Uterus (tissue), 3 donors: ENCODE measurements at regions not wholly inside any gene's neighbourhood (a gene's known extent, or its start where the extent isn't known, plus 50 kb on each side); places are given as distances from the start of the nearest gene placed in this dataset.

Experiments used
- DNase-seq, 2 donors: peaks; one replicate each; pipeline ENCODE4 v3.0.0-alpha.2; 2019 to 2020
- H3K27ac ChIP-seq, 2 donors: fragments of 200-600 bp; sonication (generic); 1 replicate in 1 of 2; 2 replicates in 1 of 2; pipeline ENCODE4 v1.5.1; 2016 to 2018
- H3K27me3 ChIP-seq, 2 donors: fragments of 200-600 bp; sonication (generic); one replicate each; pipeline ENCODE4 v1.5.1; 2018 to 2019; ENCODE audit warnings: control low read depth in 1 of 2
- H3K36me3 ChIP-seq, 2 donors: fragments of 200-600 bp; sonication (generic); one replicate each; pipeline ENCODE4 v1.5.1; 2019; ENCODE audit warnings: control low read depth in 1 of 2
- H3K4me1 ChIP-seq, 2 donors: fragments of 200-600 bp; sonication (generic); one replicate each; pipeline ENCODE4 v1.5.1; 2018 to 2019; ENCODE audit warnings: control low read depth in 1 of 2
- H3K4me3 ChIP-seq, 2 donors: fragments of 200-600 bp; sonication (generic); 1 replicate in 1 of 2; 2 replicates in 1 of 2; pipeline ENCODE4 v1.5.1; 2018 to 2019; ENCODE audit warnings: mild to moderate bottlenecking in 1 of 2
- H3K9me3 ChIP-seq, 2 donors: fragments of 200-600 bp; sonication (generic); one replicate each; pipeline ENCODE4 v1.5.1; 2019; ENCODE audit warnings: control low read depth in 1 of 2
- CTCF ChIP-seq, 4 experiments: fragments of 200-600 bp in 2 of 4; fragments of 450-650 bp in 2 of 4; sonication (generic) in 2 of 4; IDR thresholded peaks; one replicate each; pipeline ENCODE4 v1.5.1; 2016 to 2019; ENCODE audit warnings: antibody characterized with exemption in 4 of 4, mild to moderate bottlenecking in 2 of 4, moderate library complexity in 1 of 4
- POLR2A ChIP-seq, 2 donors: fragments of 450-650 bp; IDR thresholded peaks; one replicate each; pipeline ENCODE4 v1.6.1; 2016; ENCODE audit warnings: antibody characterized with exemption in 2 of 2, mild to moderate bottlenecking in 1 of 2, moderate library complexity in 1 of 2
- intact Hi-C: fragments of 100-400 bp; cut with DNase I; formaldehyde crosslinking; loops from one replicate; pipeline ENCODE4 v1.15.1; 2023; ENCODE audit warnings: low total_unique reads
- donor health status: DM: yes; HTN: yes; CAD: no.

- Histone ChIP-seq H3K27me3 (no peaks in the 10 kb centered on the region), H3K4me3 (no peak overlapping the region), H3K27ac (no peak overlapping the region), H3K36me3 (no peaks in the 10 kb centered on the region), H3K4me1 (no peaks in the 10 kb centered on the region), H3K9me3 (no peaks in the 10 kb centered on the region)
- intact Hi-C loops = no loop called here
- TF ChIP-seq POLR2A (IDR thresholded peaks at IDR 0.05) = no peak
- no peak for TF ChIP-seq CTCF (IDR thresholded peaks at IDR 0.05)
- no peak for DNase-seq
Measured at GRCh38 chr19:30802424-30803013, 430.3 kb downstream of the ZNF536 start.

GRCh38 chr19:30799865-30800755 is 427.9 kb downstream of the ZNF536 start:
- Histone ChIP-seq H3K9me3 (no peaks in the 10 kb centered on the region), H3K36me3 (no peaks in the 10 kb centered on the region), H3K4me3 (no peak overlapping the region), H3K27me3 (no peaks in the 10 kb centered on the region), H3K4me1 (no peaks in the 10 kb centered on the region), H3K27ac (no peak overlapping the region)
- TF ChIP-seq CTCF (IDR thresholded peaks at IDR 0.05) (peak; percentile 6 to 35 (median 22)), POLR2A (IDR thresholded peaks at IDR 0.05) (no peak)
- DNase-seq = no peak
- intact Hi-C loops = no loop called here

- no peaks in the 10 kb centered on the region for H3K27me3 ChIP-seq
- intact Hi-C loops = no loop called here
- no peaks in the 10 kb centered on the region for H3K4me1 ChIP-seq
- no peak for TF ChIP-seq CTCF (IDR thresholded peaks at IDR 0.05)
- no peak for TF ChIP-seq POLR2A (IDR thresholded peaks at IDR 0.05)
- no peaks in the 10 kb centered on the region for H3K36me3 ChIP-seq
- H3K4me3 ChIP-seq = no peak overlapping the region
- H3K27ac ChIP-seq = no peak overlapping the region
- no peak for DNase-seq
- H3K9me3 ChIP-seq = no peaks in the 10 kb centered on the region
Measured at GRCh38 chr19:30795727-30796126, 423.5 kb downstream of the ZNF536 start.

GRCh38 chr19:30792561-30793505 is 420.6 kb downstream of the ZNF536 start:
- no peaks in the 10 kb centered on the region for H3K9me3 ChIP-seq
- no peak for TF ChIP-seq CTCF (IDR thresholded peaks at IDR 0.05)
- no peak for TF ChIP-seq POLR2A (IDR thresholded peaks at IDR 0.05)
- intact Hi-C loops = no loop called here
- no peak overlapping the region for H3K4me3 ChIP-seq
- no peaks in the 10 kb centered on the region for H3K36me3 ChIP-seq
- H3K4me1 ChIP-seq = no peaks in the 10 kb centered on the region
- no peak for DNase-seq
- no peak overlapping the region for H3K27ac ChIP-seq
- H3K27me3 ChIP-seq = no peaks in the 10 kb centered on the region
